Urothelium cell line (cell line): ENCODE measurements at regions not wholly inside any gene's neighbourhood (a gene's known extent, or its start where the extent isn't known, plus 50 kb on each side); places are given as distances from the start of the nearest gene placed in this dataset.
A peak's percentile ranks its signal among the peaks of the same experiment; 100 is the strongest.

Source experiments
- DNase-seq: peaks from one replicate; pipeline ENCODE4 v3.0.0; 2011; ENCODE audit warnings: low spot score, mixed read lengths
- FAIRE-seq: peaks from 2 replicates; lab custom pipeline; 2011; peaks lifted over from hg19 to GRCh38; lab: Jason Lieb, UNC

GRCh38 chr13:44298314-44298713, 75.3 kb upstream of the SERP2 start:
- FAIRE-seq (no peak), DNase-seq (no peak)

GRCh38 chr13:44299152-44299943, 74.3 kb upstream of the SERP2 start:
- no peak for DNase-seq
- FAIRE-seq, result no peak

GRCh38 chr13:44300895-44301638, 72.6 kb upstream of the SERP2 start:
- DNase-seq, result peak; percentile 68
- no peak for FAIRE-seq

- FAIRE-seq (no peak), DNase-seq (no peak)
These were observed 72.0 kb upstream of the SERP2 start for GRCh38 chr13:44301639-44302015.

GRCh38 chr13:44302233-44302632, 71.4 kb upstream of the SERP2 start:
- no peak for FAIRE-seq
- DNase-seq, result no peak

GRCh38 chr13:44302940-44303575, 70.6 kb upstream of the SERP2 start:
- DNase-seq (no peak), FAIRE-seq (no peak)

- DNase-seq, result no peak
These were observed 69.8 kb upstream of the SERP2 start for GRCh38 chr13:44303681-44304432.

GRCh38 chr13:44304433-44304725, 69.2 kb upstream of the SERP2 start:
- no peak for DNase-seq
- FAIRE-seq, result no peak

More at GRCh38 chr13:44303681-44304432, 69.8 kb upstream of the SERP2 start:
- FAIRE-seq, result no peak

GRCh38 chr13:44305286-44305685, 68.3 kb upstream of the SERP2 start:
- FAIRE-seq, result no peak

GRCh38 chr13:44305917-44306370, 67.7 kb upstream of the SERP2 start:
- FAIRE-seq (no peak), DNase-seq (no peak)

More at GRCh38 chr13:44305286-44305685, 68.3 kb upstream of the SERP2 start:
- DNase-seq, result no peak

GRCh38 chr13:44306371-44307192, 67.0 kb upstream of the SERP2 start:
- peak; percentile 56 for DNase-seq
- FAIRE-seq, result no peak

- DNase-seq (no peak), FAIRE-seq (no peak)
These were observed 66.4 kb upstream of the SERP2 start for GRCh38 chr13:44307255-44307654.

- DNase-seq (no peak), FAIRE-seq (no peak)
These were observed 65.8 kb upstream of the SERP2 start for GRCh38 chr13:44307844-44308243.

- no peak for FAIRE-seq
These were observed 65.3 kb upstream of the SERP2 start for GRCh38 chr13:44308352-44308751.

GRCh38 chr13:44309794-44310757, 63.5 kb upstream of the SERP2 start:
- no peak for DNase-seq
- no peak for FAIRE-seq

More at GRCh38 chr13:44308352-44308751, 65.3 kb upstream of the SERP2 start:
- no peak for DNase-seq

GRCh38 chr13:44311011-44311780, 62.4 kb upstream of the SERP2 start:
- no peak for DNase-seq
- no peak for FAIRE-seq

GRCh38 chr13:44312131-44312530, 61.5 kb upstream of the SERP2 start:
- no peak for DNase-seq
- no peak for FAIRE-seq

- peak; percentile 27 for DNase-seq
- FAIRE-seq, result no peak
These were observed 60.6 kb upstream of the SERP2 start for GRCh38 chr13:44312834-44313551.
